GM21447 (cell line): ENCODE measurements at regions not wholly inside any gene's neighbourhood (a gene's known extent, or its start where the extent isn't known, plus 50 kb on each side); places are given as distances from the start of the nearest gene placed in this dataset.
"Not testable (repeated sequence)": the region's sequence is repeated elsewhere in the genome, so short reads cannot be mapped to it uniquely, and the experiment has no call there.

ENCODE experiments used
- ATAC-seq: cut with Tn5 transposase; IDR thresholded peaks from one replicate; pipeline ENCODE4 v1.9.1; 2021; ENCODE audit not compliant: unreplicated experiment

DNA sequence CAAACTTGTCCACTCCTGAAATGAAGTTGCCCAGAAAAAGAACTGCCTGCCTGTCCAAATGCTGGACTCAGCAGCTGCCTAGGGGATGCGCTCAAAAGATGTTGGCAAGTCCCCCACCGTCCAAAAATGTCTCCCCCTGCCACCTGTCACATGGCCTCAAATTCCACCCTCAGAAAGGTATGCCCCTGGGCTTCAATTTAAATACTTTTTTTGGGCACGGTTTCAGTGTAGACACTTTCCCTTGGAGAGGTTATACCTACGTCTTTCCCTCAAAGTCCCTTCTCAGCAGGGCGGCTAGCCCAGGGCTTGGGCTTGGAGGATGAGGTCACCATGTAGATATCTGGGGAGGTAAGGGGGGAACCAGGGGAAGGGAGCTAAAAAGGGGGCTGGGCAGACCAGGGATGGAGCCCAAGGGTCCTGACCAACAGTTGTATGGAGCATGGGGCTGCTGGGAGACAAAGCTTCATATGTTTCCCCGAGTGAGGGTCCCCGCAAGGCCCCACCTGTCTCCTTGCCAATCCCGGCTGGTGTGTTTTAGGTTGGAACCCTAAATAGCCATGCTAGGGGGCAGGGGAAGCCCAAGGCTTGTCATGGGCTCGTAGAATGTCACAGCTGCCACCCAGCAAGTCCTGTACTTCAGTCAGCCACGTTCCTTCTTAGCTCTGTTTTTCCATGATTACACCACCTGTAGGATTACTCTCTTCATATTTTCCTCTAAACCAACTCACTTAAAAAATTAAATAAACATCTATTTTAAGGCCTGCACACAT lies 131.2 kb upstream of the TBX3 start:
- ATAC-seq = no peak

DNA sequence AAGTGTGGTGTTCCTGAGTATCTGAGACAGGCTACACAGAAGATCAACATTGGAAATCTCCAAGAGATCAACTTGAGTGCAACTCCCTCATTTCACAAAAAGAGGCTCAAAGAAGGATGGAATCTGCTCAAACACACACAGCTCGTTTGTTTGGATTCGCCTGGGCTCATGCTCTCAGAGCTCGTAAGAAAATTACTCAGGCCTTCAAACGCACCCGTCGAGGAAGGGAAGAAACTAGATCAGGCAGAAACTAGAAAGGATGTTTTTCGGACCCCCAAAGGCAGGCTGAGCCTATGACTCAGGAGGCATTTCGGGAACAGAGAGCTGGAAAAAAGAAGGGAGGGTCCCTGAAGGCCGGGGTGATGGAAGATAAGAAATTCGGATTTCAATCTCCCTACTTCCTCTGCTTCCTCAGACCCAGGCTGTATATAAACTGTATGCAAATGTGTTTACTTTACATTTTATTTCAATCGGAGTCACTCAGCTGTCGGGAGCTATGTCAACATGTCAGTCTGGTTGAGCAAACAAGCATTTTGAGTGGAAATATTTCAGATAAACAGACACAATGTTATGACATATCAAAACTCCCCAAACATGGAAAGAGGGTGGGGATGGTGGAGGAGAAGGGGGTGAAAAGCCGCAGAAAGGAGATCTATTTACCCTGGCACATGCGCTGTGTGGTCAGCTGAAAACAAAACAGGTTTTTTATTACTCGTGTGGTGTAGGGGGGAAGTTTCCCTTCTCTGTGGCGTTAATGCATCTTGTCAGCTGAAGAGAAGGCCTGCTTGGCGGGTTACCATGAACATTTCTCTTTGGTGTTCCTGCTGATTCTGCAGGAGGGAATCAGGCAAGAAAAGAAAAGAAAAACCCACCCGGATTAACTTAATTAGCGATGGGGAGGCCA lies 129.1 kb upstream of the TBX3 start:
- ATAC-seq = no peak

DNA sequence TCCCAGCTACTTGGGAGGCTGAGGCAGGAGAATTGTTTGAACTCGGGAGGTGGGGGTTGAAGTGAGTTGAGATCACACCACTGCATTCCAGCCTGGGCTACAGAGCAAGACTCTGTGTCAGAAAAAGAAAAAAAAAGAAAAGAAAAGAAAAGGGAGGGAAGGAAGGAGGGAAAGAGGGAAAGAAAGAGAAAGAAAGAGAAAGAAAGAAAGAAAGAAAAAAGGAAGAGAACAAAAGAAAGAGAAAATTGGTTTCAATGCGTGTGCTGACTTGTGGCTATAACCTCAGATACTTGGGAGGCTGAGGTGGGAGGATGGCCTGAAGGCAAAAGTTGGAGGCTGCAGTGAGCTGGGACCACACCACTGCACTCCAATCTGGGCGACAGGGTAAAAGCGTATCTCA lies 128.4 kb upstream of the TBX3 start:
- no peak for ATAC-seq

DNA sequence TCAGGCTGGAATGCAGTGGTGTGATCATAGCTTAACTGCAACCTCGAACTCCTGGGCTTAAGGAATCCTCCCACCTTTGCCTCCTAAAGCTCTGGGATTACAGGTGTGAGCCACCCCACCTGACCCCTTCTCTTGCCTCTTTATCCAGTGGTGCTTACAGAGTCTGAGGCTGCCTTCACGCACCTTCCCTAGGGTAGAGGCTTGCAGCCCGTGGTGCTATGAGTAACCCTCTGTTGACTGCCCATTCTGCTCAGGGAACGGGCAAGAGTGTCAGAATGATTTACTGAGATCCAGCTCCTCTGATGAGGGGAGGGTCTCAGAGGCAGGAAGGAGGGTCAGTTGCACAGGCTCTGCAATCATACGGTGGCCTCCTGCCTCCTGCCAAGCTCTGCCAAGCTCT lies 125.1 kb upstream of the TBX3 start:
- ATAC-seq = no peak

DNA sequence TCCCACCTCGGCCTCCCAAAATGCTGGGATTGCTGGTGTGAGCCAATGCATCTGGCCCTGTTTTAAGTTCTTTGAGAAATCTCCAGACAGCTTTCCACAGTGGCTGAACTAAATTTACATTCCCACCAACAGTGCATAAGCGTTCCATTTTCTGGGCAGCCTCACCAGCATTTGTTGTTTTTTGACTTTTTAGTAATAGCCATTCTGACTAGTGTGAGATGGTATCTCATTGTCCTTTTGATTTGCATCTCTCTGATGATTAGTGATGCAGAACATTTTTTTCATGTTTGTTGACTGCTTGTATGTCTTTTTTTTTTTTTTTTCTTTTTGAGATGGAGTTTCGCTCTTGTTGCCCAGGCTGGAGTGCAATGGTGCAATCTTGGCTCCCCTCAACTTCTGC lies 117.4 kb upstream of the TBX3 start:
- not testable (repeated sequence) for ATAC-seq

DNA sequence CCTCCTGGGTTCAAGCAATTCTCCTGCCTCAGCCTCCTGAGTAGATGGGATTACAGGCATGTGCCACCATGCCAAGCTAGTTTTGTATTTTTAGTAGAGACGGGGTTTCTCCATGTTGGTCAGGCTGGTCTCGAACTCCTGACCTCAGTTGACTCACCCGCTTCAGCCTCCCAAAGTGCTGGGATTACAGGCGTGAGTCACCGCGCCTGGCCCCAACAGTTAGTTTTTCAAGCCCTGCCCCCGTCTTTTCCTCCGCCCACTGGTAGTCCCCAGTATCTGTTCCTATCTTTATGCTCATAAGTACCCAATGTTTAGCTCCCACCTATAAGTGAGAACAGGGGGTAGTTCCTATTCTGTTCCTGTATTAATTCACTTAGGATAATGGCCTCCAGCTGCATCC lies 116.6 kb upstream of the TBX3 start:
- not testable (repeated sequence) for ATAC-seq

DNA sequence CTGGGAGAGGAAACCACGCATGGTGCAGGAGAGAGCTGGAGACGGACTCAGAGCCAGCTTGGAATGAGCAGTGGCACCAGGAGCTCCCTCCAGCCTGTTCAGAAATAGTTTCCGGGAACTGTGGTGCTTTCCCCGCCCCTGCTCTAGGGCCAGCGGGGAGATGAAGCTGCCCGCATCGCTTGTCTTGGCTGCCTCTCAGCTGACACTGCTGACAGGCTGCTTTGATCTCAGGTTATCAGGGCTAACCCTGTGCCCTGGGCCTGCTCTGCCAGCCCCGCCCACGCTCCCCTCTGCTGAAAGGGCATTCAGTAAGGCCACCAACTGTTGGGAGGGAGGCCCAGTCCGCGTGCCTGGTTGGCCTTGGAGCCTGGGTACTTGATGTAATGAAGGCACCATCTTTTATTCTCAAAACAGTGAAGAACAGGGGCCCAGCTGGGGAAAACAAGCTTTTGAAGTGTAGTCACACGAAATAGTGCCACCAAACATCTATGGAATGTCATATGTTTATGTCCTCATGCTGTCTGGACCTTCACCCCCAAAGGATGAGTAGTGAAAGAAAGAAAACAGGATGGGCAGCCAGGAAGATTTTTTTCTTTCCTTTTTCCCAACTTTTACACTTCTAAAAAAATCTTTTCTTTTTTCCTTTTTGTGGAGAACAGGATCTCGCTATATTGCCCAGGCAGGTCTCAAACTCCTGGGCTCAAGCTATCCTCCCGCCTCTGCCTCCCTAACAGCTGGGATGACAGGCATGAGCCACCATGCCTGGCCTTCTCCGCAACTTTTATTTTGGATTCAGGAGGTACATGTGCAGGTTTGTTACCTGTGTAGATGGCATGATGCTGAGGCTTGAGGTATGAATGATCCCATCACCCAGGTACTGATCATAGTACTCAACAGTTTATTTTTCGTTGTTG lies 115.9 kb upstream of the TBX3 start:
- no peak for ATAC-seq

DNA sequence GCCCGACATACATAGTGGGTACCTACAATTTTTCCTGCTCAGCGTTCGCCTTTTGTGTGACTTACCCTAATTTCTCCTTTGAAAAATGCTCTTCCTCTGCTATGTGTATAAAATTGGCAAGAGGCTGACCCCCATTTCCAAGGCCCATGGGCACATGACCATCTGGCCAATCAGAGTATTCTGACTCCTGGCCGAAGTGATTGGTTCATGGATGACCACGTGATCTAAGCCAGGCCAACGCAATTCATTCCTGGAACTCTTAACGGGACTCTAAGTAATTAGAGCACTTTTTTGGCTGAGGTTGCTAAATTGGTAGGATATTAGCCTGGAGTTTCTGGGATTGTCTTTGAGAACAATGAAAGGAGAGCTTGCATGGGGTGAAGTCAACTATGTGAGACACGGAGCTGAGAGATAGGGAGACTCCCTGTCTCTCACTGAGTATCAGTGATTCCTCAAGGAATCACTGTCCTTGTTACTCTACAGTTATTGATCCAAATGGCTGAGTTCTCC lies 110.1 kb upstream of the TBX3 start:
- ATAC-seq = no peak

DNA sequence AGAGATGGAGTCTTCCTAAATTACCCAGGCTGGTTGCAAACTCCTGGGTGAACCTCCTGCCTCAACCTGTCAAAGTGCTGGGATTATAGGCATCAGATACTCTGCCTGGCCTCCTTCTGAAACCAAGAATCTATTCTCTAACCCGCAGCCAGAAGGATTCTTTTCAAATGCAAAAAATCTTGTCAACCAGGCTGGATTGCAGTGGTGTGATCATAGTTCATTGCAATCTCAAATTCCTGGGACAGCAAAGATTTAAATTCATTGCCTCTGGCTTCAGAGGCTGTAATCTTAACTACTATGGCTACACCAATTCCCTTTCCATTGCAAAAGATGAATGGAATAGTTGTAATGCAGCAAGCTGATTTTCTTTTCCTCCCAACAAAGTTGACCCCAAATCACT lies 106.3 kb upstream of the TBX3 start:
- ATAC-seq = no peak

DNA sequence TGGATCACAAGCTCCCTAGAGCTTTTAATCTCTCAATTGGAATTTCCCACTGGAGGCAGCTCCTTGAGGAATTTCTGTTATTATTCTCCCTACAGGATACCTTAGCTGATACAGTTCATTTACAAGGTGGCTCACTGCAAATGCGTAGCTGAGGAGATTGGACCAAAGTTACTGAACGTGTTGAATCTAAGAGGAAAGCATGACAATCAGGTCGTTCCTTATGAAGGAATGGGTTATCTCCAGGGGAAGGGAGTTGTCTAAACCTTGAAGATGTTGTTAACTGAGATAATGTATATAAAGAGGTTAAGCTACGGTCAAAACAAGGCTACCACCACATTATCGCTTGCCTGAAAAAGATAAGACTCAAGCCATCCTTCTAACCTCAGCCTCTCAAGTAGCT lies 105.8 kb upstream of the TBX3 start:
- no peak for ATAC-seq

DNA sequence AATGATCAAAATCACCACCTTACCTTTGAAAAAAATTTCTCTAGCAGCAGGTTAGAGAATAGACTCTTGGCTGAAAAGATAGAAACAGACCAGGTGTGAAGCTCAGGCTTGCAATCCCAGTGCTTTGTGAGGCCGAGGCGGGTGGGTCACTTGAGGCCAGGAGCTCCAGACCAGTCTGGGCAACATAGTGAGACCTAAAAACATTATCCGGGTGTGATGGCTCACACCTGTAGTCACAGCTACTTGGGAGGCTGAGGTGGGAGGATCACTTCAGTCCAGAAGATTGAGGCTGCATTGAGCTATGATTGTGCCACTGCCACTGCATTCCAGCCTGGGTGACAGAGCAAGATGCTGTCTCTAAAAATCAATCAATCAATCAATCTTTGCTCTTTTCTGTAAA lies 105.3 kb upstream of the TBX3 start:
- no peak for ATAC-seq

DNA sequence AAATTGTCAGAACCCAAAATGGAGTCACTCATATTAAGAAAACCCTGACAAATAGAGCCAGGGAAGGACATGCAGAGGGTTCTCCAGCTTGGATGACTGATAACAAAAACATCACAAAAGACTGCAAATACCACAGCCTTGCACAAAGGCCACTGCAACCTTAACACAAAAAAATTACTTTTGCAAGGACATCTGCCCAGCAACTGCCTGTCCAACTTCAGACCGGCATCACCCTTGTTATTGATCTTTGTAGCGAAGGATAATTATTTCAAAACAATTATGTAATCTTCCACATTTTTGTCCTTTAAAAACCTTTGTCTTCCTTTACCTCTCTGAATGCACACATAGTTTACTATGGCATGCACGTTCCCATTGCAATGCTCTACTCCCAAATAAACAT lies 100.6 kb upstream of the TBX3 start:
- no peak for ATAC-seq

DNA sequence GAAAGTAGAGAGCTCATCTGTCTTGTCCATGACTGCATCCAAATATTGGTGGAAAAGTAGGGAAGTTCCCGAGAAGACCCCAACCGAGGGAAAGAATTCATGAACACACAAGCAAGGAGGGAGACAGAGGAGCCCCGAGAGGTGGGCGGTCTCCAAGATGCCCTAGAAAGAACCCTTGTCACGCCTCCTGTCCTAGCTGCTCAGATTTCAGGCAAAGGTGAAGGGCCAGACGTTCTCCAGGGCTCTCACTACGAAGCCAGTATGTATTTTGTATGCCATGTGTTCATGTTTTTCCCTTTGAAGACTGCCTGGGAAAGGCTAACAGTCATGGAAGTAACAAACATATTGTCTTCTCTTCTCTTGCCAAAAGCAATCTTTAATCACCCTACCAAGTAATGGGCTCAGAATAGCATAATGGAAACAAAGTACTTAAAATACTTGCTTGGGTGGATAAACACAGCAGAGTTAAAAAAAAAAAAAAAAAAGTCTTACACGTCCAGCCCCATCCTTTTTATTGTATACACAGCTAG lies 99.2 kb upstream of the TBX3 start:
- ATAC-seq = no peak

DNA sequence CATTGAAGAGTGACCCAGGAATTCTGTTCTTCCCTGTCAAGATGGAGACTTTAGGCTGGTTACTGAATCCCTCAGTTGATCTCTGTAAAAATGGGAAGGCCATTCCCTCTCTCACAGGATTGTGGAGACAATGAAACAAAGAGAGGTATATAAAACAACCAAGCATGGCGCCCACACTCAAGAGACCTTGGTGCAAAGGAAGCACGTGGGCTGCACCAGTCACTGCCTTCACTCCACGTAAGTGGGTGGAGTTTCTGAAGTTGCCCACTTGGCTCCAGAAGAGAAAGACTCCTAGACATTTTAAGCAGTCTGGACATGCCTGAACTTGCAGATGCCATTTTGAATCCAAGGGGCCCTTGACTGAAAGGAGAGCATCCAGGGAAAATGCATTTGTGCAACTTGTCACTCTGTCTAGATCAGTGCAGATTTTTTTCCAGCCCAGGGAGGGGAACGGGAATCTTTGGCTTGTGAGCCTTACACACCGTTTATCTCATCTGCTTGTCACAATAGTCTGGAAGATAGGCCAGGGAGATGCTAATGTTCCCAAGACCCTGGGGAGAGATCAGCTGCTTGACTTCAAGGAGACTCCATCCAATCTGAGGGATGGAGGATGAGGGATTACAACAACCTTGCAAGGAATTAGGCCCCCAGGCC lies 96.9 kb upstream of the TBX3 start:
- no peak for ATAC-seq

DNA sequence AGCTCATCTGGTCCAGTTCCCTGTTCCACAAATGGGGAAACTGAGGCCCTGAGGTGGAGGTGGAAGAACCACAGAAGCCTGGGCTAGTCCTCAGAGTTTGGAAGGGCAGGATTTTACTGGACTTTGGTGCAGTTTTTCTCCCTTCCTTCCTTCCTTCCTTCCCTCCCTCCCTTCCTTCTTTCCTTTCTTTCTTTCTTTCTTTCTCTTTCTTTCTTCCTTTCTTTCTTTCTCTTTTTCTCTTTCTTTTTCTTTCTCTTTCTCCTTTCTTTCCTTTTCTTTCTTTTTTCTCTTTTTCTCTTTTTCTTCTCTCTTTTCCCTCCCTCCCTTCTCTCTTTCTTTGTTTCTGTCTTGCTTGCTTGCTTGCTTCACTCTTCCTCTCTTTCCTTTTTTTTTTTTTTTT lies 95.7 kb upstream of the TBX3 start:
- ATAC-seq = no peak

DNA sequence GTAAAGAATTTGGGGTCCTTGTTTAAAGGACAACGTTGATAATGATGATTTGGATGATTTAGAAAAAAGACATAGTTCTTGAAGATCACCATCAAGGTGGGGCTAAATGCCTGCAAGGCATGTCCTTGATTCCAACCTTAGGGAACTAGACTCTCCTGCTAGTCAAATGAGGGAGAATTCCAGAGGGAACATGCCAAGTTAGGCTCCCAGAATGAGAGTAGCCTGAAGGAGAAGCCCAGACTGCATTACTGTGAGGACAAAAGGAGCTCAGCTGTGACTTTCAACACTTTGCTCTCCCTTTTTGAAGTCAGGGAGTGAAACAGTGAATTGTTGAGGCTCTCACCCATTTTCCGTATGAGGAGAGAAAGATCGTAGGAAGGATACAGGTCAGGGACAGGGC lies 95.2 kb upstream of the TBX3 start:
- no peak for ATAC-seq

DNA sequence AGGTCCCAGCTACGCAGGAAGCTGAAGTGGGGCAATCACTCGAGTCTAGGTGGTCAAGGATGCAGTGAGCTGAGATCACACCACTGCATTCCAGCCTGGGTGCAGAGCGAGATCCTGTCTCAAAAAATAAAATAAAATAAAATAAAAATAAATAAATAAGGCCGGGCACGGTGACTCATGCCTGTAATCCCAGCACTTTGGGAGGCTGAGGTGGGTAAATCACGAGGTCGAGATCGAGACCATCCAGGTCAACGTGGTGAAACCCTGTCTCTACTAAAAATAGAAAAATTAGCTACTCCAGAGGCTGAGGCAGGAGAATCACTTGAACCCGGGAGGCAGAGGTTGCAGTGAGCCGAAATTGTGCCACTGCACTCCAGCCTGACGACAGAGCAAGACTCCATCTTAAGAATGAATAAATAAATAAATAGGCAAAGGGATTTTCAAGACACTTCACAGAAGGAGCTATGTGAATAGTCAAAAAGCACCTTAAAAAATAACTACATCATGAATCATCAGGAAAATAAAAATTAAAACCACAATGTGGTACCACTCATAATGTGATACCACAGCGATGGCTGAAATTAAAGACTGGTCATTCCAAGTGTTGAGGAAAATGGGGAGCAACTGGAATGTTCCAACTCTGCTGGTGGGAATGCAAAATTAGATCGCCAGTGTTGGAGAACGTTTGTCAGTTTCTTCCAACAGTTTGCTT lies 92.9 kb upstream of the TBX3 start:
- no peak for ATAC-seq

DNA sequence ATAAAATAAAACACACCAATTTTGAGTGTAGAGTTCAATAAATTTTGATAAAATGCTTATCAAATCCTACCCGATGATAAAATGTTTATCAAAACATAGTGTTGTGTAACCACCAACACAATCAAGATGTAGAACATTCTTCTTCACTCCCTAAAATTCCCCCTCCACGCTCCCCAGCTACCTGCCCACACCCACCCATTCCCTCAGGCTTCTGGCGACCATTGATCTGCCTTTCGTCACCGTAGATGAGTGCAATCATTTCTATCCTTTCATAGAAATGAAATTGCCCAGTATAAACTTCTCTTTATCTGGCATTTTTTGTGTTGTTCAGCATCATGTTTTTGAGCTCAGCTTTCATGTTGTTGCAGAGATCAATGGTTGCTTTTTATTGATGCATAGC lies 90.7 kb upstream of the TBX3 start:
- ATAC-seq = no peak

DNA sequence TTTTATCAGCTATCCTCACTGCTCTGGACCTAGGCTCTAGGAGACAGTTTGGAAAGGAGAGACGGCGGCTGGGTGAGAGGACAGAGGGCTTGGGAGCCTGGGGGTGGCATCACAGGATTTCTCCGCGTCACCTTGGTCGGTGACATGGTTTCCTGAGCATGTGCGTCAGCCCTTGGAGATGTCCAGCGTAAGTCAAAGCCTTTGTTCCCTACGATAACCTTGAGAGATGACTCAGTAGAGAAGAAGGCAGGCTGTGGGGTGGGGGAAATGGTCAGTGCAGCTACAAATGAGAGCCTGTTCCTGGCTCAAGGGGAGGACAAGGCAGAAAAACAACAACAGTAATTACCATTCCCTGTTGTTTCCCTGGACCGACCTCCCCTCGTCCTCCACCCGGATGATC lies 90.2 kb upstream of the TBX3 start:
- ATAC-seq = no peak

DNA sequence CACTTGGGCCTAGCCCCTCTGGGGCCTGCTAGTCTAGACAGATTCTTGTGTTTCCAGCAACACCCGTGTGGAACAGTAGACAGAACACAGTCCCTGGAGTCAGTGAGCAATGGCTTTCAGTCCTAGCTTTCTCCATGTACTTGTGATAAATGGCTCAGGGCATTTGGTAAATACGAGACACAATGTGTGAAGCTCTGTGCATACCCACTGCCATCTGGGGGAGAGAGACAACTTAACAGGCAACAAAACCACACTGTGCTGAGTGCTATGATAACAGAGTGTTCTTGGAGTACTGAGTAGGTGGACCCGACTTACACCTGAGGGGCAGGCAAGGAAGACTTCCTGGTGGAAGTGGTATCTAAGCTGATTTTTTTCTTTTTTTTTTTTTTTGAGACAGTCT lies 86.3 kb upstream of the TBX3 start:
- ATAC-seq = no peak
